ENCODE measurements at regions not wholly inside any gene's neighbourhood (a gene's known extent, or its start where the extent isn't known, plus 50 kb on each side); places are given as distances from the start of the nearest gene placed in this dataset.

GRCh38 chr18:34028324-34028723, 196.4 kb downstream of the NOL4 start:
- TF ChIP-seq CTCF (IDR thresholded peaks at IDR 0.05; ENCODE audit: poor library complexity) (no peak), EZH2phosphoT487 (IDR thresholded peaks at IDR 0.05; ENCODE audit: low read depth, severe bottlenecking, unreplicated experiment) (no peak), EZH2 (IDR thresholded peaks at IDR 0.05; ENCODE audit: borderline replicate concordance) (no peak)

Measured in hepatocyte (in vitro differentiated cells).